ENCODE measurements at regions not wholly inside any gene's neighbourhood (a gene's known extent, or its start where the extent isn't known, plus 50 kb on each side); places are given as distances from the start of the nearest gene placed in this dataset.
"Not testable (repeated sequence)": the region's sequence is repeated elsewhere in the genome, so short reads cannot be mapped to it uniquely, and the experiment has no call there.

DNA sequence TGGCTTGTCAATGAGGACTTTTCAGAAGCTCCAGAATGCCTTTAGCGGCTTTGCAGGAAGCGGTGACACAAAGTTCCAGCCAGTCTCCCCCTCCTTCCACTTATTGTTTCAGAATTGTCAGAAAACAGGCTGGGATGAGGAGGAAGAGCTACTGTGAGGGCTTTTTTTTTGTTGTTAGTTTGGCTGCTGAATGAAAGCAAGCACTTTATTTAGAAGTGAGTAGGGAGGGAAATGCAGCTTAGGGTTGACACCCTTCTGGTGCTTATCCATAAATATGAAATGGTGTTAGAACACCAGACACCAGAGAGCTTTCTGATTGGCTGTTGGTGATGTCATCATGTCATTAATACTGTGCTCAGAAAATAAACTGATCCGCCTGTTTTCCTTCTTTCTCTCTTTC is 251.5 kb downstream of the SOX4 start:
- no peak for DNase-seq (ENCODE audit: low spot score)

DNA sequence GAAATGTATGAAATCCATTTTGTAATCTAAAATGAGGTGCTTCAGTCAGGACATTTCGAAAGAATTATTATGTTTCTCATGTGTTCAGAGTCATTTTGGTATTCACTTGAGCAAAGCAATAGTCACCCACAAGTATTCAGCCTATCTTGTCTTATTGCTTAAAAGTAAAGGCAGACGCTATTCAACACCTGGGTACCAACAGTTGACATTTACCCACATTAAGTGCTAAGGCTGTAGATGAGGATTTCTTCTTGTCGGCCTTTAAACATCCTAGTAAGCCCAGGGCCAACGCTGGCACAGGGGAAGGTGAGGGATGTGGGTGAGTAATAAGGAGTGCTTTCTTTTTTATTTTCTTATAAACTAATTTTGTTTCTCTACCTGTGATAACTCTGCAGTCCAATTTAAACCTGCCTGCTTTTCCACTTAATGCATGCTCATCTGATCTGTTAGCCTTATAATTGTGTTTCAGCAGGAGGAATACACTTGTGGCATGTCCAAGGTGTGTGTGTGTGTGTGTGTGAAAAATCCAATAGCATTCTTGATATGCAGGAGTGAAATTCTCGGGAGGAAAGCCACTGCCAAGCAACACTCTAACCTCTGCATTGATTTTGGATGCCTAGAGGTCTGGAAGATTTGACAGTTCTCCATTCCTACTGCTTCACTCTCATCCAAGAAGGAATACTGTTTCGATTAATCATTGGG is 252.0 kb downstream of the SOX4 start:
- no peak for DNase-seq (ENCODE audit: low spot score)

DNA sequence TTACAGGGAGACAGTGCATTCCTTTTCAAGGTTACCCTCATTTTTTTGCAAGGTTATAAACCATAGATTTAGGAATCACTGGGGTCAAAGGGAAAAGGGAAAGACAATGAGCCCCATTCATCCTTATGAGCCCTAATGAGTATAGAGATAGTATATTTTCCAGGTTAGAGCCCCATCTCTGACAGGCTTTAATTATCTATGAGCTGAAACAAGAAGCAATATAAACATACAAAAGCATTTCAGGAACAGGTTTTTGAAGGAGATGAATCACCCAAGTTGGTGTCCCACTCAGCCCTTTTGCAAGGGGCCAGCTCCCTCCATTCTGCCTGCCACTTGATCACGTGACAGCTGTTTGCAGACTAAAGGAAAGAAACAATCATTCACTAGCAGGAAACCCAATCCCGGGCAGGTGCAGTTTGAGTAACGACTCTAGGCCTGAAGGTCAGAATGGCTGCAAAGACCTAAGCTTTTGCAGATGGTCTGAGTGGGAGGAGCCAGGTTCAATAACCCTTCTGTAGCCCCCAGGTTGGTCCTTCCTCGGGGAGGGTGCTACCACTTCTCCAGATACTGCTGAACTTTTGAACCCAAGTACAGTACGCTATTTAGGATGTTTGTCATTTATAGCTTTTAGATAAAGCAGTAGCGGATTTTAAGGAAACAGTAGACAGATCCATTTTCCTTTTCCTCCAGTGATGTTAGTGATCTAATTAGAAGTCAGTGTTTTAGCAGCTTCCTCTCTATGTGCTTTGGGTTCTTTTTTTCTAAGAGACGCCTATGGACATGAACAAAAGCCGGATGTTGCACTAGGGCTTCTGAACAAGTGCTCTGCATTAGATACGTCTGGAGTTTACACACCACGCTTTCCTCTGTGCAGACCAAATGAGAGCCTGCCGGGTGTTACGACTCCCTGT is 253.2 kb downstream of the SOX4 start:
- no peak for DNase-seq (ENCODE audit: low spot score)

DNA sequence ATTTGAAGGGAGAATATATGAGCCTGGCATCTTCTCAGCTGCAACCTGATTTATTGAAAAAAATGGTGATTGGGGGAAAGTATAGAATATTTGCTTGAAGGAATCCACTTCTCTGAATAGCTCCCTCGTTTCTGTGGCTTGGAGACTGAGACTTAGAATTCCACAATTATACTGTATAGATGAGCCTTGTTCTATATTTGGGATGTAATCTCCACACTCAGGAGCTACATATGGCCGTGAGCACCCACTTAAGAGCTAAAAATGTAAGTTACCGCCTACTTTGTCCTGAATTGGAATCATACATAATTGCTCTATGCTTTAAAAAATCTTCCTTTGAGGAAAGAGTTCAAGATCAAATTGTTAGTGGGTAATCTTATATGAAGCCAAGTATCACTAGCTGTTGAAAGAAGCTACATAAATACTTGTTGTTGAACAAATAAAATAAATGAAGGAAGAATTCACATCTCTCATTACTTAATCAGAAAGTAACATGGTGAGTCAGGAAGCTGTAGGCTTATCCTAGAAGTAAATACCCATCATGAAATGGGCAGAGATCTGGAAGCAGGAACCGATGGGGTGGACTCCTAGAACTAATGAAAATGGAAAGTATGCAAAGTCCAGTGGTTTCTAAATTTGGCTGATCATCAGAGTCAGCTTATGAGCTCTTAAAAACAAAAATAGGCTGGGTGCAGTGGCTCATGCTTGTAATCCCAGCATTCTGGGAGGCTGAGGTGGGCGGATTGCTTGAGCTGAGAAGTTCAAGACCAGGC is 254.3 kb downstream of the SOX4 start:
- no peak for DNase-seq (ENCODE audit: low spot score)

DNA sequence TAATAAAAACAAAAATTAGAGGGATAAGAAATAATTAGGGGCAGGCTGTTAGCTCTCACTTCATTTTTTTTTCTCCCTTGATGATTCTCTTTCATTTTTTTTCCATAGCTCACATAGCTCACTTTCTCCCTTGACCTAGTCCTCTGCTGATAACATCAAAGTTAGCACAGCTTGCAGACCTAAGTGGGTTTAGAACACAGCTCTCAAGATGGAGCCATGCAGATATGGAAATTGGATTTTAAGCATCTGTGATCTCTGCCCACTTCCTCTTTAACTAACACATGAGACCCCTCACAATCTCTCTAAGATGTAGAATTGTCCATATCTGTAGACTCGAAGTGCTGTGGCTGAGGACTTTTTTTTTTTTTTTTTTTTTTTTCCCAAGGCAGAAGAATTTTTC is 257.1 kb downstream of the SOX4 start:
- DNase-seq (ENCODE audit: low spot score), result no peak

DNA sequence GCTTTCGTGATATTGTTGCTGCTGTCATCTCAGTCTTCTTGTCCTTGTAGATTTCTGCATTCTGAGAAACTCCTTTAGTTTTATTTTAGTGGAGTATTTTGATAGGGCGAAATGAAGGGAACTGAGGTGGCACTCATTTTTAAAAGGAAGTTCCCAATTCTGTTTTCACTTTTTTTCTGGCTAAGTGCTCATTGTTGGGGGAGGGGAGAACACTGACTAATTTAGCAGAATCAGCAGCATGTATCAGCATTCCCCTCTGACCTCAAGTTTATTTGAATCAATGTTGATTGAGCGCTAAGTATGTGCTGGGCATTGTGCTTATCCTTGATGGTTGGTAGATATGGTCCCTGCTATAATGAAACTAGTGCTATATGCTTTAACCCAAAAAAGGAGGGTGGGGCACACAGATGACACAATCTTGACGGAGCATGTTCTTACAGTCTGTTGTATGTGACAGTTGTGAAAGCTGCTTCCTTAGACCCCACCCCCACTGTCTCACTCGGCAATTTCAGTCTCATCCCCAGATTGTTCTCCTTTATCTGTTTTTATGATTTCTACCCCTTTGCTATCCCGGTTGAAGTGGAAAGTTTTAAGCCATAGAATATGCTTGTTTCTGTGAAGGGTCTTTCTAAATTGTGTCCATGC is 262.4 kb downstream of the SOX4 start:
- no peak for DNase-seq (ENCODE audit: low spot score)

DNA sequence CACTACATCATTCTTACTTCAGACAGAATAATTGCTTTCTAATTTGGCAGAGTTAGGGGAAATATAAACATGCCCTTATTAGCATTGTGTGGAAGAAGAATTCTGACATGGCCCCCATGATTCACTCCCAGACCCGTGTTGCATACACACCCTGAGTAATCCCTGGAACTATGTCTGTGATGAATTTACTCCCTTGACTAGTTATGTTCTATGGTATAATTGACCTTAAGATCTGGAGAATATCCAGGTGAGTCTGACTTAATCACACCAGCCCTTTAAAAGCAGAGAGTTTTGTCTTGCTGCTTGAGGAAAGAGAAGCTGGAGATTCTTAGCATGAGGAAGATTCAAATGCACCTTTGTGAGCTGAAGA is 262.9 kb downstream of the SOX4 start:
- DNase-seq (ENCODE audit: low spot score), result no peak

DNA sequence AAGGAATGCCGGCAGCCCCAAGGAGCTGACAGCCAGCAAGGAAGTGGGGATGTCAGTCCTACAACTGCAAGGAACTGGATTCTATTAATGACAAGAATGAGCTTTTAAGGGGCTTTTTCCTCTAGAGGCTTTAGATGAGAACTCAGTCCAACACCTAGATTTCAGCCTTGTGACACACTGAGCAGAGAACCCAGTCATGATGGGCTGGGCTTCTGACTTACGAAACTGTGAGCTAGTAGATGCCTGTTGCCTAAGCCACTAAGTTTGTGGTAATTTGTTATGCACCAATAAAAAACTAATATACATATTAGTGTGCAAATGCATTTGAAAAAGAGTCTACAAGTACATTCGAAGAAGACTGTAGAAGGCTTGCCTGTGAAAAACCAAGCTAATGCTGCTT is 263.3 kb downstream of the SOX4 start:
- no peak for DNase-seq (ENCODE audit: low spot score)

DNA sequence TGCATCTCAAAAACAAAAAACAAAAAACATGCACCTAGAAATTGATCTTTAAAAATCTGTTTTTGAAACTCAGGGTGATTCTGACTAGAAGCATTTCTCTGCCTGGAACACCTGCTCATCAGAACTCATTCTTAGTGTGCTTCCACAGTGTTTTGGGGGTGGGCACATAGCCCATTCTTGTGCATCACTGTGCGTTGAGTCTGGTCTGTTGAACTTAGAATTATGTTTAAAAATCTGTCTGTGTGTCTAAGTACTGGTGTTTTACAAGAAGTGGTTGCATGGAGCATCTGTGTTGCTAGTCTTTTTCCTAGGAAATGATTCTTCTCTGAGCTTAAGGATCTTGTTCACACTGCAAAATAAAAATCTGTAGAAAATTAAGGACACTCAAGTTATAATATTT is 264.5 kb downstream of the SOX4 start:
- DNase-seq (ENCODE audit: low spot score), result no peak

DNA sequence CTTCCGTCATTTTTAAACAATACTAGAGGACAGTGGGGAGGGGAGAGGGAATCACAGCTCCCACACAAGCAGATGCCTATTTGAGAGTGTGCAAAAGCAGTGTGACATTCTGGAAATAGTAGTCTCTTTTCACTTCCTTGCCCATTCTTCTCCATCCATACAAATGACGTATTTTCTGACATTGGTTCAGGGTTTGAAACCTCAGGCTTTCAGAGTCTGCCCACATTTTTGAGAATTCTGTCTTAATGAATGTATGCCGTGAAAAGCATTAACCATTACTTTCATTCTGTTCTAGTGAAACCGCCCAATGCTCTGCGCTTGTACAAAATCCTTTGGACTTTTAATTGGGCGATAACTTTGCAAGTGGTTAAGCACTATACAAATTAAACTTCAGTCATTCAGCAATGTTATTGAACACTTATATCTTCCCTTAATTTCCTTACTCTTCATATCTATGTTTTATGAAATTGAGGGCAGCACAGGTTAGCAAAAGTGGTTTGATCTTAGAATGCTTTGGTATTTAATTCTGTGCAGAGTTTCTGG is 265.7 kb downstream of the SOX4 start:
- DNase-seq (ENCODE audit: low spot score), result no peak

DNA sequence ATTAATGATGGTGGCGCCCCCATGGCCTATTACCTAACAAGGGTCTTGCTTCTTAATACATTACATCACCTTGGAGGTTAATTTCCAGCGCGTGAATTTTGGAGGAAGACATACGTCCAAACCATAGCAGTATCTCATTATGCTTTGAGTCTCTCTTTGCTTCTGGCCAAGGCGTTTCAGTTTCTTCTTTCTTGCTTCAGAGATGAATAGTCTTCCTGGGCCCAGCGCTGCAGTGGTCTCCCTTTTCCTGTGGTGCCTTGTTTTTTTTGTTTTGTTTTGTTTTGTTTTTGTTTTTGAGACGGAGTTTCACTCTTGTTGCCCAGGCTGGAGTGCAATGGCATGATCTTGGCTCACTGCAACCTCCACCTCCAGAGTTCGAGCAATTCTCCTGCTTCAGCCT is 268.4 kb downstream of the SOX4 start:
- DNase-seq (ENCODE audit: low spot score), result no peak

DNA sequence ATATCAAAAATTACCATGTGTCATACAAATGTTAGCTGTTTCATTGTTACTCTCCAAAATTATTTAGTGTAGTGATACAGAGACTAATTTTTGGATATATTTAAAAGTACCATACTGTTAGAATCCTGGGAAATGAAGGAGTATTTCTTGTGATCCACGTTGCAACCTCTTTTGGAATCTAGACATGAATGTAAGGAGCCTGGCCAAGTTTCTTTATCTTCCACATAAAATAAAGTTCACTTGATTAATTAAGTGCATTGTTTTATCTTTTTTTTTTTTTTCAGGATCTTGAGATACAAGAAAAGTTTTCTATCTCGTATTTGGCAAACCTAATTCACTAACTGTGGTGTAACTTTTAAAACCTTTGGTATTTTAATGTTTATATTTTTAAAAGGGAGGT is 270.7 kb downstream of the SOX4 start:
- no peak for DNase-seq (ENCODE audit: low spot score)

DNA sequence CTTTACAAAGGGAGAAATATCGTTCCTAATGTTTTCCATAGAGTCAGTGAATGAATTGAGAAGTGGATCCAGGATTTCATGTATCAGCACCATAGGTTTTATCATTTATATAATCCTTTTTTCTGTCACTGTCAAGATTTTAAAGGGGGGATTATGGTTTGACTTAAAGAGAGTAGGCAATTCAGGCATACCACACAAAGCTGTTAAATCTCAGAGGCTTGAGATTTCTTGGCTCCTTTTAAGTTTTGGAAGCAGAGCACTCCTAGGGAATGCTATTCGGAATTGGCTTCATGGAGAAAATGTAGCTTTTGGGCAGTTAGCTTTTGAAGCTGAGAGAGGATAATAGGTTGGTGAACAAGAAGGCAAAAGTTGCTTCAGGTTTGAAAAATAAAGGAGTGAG is 274.7 kb downstream of the SOX4 start:
- DNase-seq (ENCODE audit: low spot score), result no peak

DNA sequence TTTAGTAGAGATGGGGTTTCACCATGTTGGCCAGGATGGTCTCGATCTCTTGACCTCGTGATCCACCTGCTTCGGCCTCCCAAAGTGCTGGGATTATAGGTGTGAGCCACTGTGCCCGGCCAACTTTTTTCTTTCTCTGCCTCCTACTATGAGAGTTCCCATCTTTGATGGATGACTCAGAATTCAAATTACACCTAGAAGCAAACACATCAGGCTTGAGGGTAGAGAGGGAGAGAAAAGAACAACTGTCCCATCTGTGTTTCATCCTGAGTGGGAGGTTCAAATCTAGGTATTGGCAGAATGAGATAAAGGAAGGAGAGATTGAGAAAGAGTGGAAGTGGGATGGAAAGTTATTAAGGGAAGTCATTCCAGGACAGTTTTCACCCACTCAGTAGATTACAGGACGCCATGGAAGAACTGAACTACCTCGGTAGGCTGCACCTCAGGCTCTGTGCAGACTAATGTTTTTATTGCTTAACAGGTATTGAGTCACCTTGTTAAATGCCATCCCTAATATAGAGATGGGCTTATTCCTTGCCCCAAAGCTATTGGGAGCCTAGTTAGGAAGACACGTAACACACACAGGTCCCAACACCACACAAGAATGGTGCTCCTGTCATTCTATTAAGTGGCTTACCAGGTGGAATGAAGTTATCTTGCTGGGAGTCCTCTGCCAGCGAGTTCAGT is 275.7 kb downstream of the SOX4 start:
- DNase-seq (ENCODE audit: low spot score), result no peak

DNA sequence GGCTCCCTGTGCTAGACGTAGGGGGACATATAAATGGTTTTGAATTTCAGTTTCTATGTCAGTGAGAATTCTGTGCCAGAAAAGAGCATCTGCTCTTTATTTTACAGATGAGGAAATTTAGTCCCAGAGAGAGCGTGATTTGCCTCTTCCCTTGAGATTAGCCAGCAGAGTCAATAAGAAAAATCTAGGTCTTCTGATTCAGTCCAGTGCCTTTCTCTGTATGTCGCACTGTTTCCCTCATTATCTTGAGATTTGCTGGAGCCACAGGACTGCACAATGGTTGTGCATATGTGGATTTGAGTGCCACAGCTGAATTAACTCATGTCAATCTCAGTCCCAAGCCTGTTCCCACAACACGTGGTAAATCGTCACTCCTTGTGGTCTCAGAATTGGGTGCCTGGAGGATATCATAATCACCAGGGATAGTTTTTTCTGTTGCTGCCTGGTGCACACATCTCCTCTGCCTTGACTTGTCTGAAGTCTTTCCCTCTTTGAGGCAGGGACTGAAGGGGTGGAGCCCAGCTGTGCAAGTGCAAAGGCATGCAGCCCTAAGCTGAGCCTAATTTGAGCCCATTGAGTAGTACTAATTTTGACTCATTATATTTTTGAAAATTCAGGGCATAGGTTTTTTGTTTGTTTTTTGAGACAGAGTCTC is 276.7 kb downstream of the SOX4 start:
- DNase-seq (ENCODE audit: low spot score), result no peak

DNA sequence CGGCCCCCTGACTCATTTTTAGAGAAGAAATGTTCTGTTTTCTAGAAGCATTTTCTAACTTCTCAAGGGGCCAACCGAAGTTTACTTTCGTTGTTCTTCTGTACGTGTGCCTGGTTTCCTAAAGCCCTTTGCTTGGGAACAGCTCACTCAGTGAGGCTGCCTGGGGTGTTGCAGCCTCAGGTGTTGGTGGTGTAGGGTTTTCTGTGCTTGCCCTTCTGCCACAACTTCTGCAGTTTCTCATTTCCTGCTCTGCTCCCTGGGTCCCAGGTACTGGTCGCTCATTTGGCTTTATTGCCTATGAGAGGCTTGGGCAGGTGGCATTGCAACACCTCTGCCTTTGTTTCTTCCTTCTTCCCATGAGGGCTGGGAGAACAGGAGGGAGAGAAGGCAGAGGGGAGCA is 278.3 kb downstream of the SOX4 start:
- DNase-seq (ENCODE audit: low spot score), result no peak

DNA sequence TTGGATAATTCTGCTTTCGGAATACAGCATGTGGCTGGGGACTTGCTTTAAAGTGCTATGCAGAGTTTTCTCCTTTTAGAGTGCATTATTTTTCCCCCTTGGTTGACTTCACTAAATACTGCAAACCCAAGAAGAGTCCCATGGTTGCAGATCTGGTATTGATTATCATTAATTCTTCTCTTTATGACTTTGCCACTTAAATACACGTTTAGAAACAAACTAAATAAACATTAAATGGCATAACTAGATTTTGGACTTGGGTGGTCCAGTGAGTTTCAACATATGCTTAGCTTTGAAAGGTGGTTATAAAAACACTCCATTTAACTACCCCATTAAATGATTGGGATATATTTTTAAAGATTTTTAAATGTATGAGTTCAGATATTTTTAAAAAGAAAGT is 279.2 kb downstream of the SOX4 start:
- DNase-seq (ENCODE audit: low spot score), result no peak

DNA sequence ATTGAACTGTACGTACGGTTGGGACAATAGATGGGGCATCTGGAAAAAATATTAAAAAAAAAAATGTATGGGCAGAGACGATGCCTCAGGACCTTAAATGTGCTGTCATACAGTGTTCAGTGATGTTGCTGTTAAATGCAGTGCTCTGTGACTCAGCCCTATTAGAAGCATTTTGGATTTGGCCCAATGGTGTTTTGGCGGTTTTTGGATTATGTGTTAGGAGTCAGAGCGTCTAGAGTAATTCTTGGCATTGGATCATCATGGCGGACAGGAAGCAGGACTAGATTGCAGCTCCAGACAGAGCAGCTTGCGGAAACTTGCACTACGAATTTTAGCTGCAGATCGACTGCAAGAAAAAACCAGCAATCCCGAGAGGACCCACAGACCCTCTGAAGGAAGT is 280.0 kb downstream of the SOX4 start:
- DNase-seq (ENCODE audit: low spot score), result no peak

DNA sequence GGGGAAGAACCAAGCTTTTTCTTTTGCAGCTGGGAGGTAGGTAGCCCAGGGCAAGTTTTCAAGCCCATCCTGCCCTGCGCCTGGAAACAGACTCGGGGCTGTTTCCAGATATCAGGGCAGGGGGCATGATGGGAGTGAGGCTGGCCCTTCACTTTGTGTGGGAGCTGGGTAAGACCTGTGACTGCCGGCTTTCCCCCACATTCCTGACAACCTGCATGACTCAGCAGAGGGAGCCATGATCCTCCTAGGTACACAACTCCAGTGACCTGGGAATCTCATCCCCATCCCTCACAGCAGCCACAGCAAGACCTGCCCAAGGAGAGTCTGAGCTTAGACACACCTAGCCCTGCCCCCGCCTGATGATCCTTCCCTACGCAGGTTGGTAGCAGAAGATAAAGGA is 280.8 kb downstream of the SOX4 start:
- DNase-seq (ENCODE audit: low spot score), result no peak

DNA sequence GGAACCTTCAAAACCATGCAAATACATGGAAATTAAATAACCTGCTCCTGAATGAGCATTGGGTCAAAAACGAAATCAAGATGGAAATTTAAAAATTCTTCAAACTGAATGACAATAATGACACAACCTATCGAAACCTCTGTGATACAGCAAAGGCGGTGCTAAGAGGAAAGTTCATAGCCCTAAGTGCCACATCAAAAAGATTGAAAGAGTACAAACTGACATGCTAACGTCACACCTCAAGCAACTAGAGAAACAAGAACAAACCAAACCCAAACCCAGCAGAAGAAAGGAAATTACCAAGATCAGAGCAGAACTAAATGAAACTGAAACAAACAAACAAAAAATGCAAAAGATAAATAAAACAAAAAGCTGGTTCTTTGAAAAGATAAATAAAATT is 283.5 kb downstream of the SOX4 start:
- DNase-seq (ENCODE audit: low spot score), result not testable (repeated sequence)
